ENCODE measurements at regions not wholly inside any gene's neighbourhood (a gene's known extent, or its start where the extent isn't known, plus 50 kb on each side); places are given as distances from the start of the nearest gene placed in this dataset.

GRCh38 chr3:117483839-117484238 is 774.3 kb downstream of the TUSC7 start:
- TF ChIP-seq FOSL2 (IDR thresholded peaks at IDR 0.05; ENCODE audit: borderline replicate concordance, low read depth) (no peak), RXRA (IDR thresholded peaks at IDR 0.05; ENCODE audit: borderline replicate concordance, low read depth) (no peak), RCOR1 (IDR thresholded peaks at IDR 0.05; ENCODE audit: low read length) (no peak), EZH2phosphoT487 (IDR thresholded peaks at IDR 0.05; ENCODE audit: borderline replicate concordance, low read depth) (no peak), SMC3 (IDR thresholded peaks at IDR 0.05; ENCODE audit: low read depth, low read length) (no peak), TCF12 (IDR thresholded peaks at IDR 0.05) (no peak), CHD2 (IDR thresholded peaks at IDR 0.05; ENCODE audit: low read length, partially characterized antibody) (no peak), POLR2AphosphoS5 (IDR thresholded peaks at IDR 0.05; ENCODE audit: low read depth, low read length) (no peak), NRF1 (IDR thresholded peaks at IDR 0.05; ENCODE audit: low read depth, low read length) (no peak), TEAD4 (IDR thresholded peaks at IDR 0.05; ENCODE audit: borderline replicate concordance, insufficient read depth) (no peak), REST (IDR thresholded peaks at IDR 0.05; ENCODE audit: low read depth, low read length) (no peak), FOXM1 (IDR thresholded peaks at IDR 0.05; ENCODE audit: low read depth) (no peak), FOXJ3 (CRISPR knock-in tag; IDR thresholded peaks at IDR 0.05) (no peak), JUND (IDR thresholded peaks at IDR 0.05) (no peak), CTCF (IDR thresholded peaks at IDR 0.05) (no peak), RFX5 (IDR thresholded peaks at IDR 0.05; ENCODE audit: low read length) (no peak)
- TF ChIP-seq, protein P1, sequence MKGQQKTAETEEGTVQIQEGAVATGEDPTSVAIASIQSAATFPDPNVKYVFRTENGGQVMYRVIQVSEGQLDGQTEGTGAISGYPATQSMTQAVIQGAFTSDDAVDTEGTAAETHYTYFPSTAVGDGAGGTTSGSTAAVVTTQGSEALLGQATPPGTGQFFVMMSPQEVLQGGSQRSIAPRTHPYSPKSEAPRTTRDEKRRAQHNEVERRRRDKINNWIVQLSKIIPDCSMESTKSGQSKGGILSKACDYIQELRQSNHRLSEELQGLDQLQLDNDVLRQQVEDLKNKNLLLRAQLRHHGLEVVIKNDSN (IDR thresholded peaks at IDR 0.05; ENCODE audit: borderline replicate concordance, low read depth): no peak
- TF ChIP-seq, protein P2, sequence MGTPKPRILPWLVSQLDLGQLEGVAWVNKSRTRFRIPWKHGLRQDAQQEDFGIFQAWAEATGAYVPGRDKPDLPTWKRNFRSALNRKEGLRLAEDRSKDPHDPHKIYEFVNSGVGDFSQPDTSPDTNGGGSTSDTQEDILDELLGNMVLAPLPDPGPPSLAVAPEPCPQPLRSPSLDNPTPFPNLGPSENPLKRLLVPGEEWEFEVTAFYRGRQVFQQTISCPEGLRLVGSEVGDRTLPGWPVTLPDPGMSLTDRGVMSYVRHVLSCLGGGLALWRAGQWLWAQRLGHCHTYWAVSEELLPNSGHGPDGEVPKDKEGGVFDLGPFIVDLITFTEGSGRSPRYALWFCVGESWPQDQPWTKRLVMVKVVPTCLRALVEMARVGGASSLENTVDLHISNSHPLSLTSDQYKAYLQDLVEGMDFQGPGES (IDR thresholded peaks at IDR 0.05; ENCODE audit: low read depth, low read length): no peak
- H3K4me1 ChIP-seq (ENCODE audit: control insufficient read depth in 1 of 2, insufficient read depth in 2 of 2, low read depth in 1 of 2, low read length in 1 of 2): peaks cover 0 to 7% of the 10 kb centered on the region in 2 experiments; a peak in 2 of 4 replicates
- H3F3A ChIP-seq (replicated peaks; ENCODE audit: insufficient read depth): no peaks in the 10 kb centered on the region
- no peak for DNase-seq
- no peaks in the 10 kb centered on the region for H3K9me3 ChIP-seq
- no peak overlapping the region for H3K4me2 ChIP-seq
- H4K20me1 ChIP-seq (ENCODE audit: insufficient read depth): no peaks in the 10 kb centered on the region
- no peak overlapping the region for H3K9ac ChIP-seq
- no peak overlapping the region for H3K27ac ChIP-seq (ENCODE audit: low read depth in 2 of 2, low read length in 1 of 2)
- no peaks in the 10 kb centered on the region for H3K9me2 ChIP-seq
- no peaks in the 10 kb centered on the region for H3K79me2 ChIP-seq (ENCODE audit: insufficient read depth)
- no peak overlapping the region for H3K4me3 ChIP-seq (ENCODE audit: low read depth in 2 of 2, low read length in 1 of 2)
- H2AFZ ChIP-seq (ENCODE audit: low read depth): no peak overlapping the region
- H3K36me3 ChIP-seq (replicated peaks in 1 of 2; ENCODE audit: control insufficient read depth in 1 of 2, insufficient read depth in 2 of 2, low read length in 1 of 2): no peaks in the 10 kb centered on the region
- CTCF ChIA-PET: no interaction called here
- WGBS (ENCODE audit: low lambda C conversion rate): 98% methylated on average over 4 of the region's 4 CpGs
- POLR2A ChIA-PET: interaction anchor here (0.6 kb wide), 1 partner anchor 39 kb away, joined by 3 read pairs; no protein-coding TSS in a partner anchor
- H3K27me3 ChIP-seq (ENCODE audit: insufficient read depth): no peaks in the 10 kb centered on the region; the same call in 1 of the 2 replicates
